GM19463 (cell line): ENCODE measurements at regions not wholly inside any gene's neighbourhood (a gene's known extent, or its start where the extent isn't known, plus 50 kb on each side); places are given as distances from the start of the nearest gene placed in this dataset.
"Not testable (repeated sequence)": the region's sequence is repeated elsewhere in the genome, so short reads cannot be mapped to it uniquely, and the experiment has no call there.

Source experiments
- ATAC-seq: cut with Tn5 transposase; IDR thresholded peaks from one replicate; pipeline ENCODE4 v1.9.1; 2021; ENCODE audit warnings: mild to moderate bottlenecking, moderate library complexity; ENCODE audit not compliant: unreplicated experiment

GRCh38 chr14:22175278-22175558, 413.8 kb downstream of the DAD1 start:
- not testable (repeated sequence) for ATAC-seq

- no peak for ATAC-seq
Observed at GRCh38 chr14:22174412-22175277, 414.4 kb downstream of the DAD1 start.

- ATAC-seq: no peak
Observed at GRCh38 chr14:22168092-22168955, 420.7 kb downstream of the DAD1 start.

GRCh38 chr14:22164616-22165015, 424.4 kb downstream of the DAD1 start:
- ATAC-seq: no peak

GRCh38 chr14:22163051-22163450, 426.0 kb downstream of the DAD1 start:
- ATAC-seq: no peak

- ATAC-seq: no peak
Observed at GRCh38 chr14:22159957-22160356, 429.1 kb downstream of the DAD1 start.

- no peak for ATAC-seq
Observed at GRCh38 chr14:22159099-22159498, 429.9 kb downstream of the DAD1 start.

GRCh38 chr14:22158560-22158959, 430.5 kb downstream of the DAD1 start:
- no peak for ATAC-seq

- no peak for ATAC-seq
Observed at GRCh38 chr14:22155571-22155970, 433.5 kb downstream of the DAD1 start.

GRCh38 chr14:22152903-22153302, 436.1 kb downstream of the DAD1 start:
- ATAC-seq: no peak

- ATAC-seq: no peak
Observed at GRCh38 chr14:22152161-22152870, 436.7 kb downstream of the DAD1 start.

- ATAC-seq: no peak
Observed at GRCh38 chr14:22151121-22151520, 437.9 kb downstream of the DAD1 start.

- ATAC-seq: no peak
Observed at GRCh38 chr14:22149058-22149457, 440.0 kb downstream of the DAD1 start.

- ATAC-seq: no peak
Observed at GRCh38 chr14:22147716-22148115, 441.3 kb downstream of the DAD1 start.

GRCh38 chr14:22143363-22143762, 445.7 kb downstream of the DAD1 start:
- no peak for ATAC-seq

GRCh38 chr14:22140633-22141032, 448.4 kb downstream of the DAD1 start:
- no peak for ATAC-seq

GRCh38 chr14:22131749-22132476, 457.1 kb downstream of the DAD1 start:
- ATAC-seq: no peak

GRCh38 chr14:22124073-22124613, 450.5 kb upstream of the OR4E1 start:
- ATAC-seq: no peak

- ATAC-seq: no peak
Observed at GRCh38 chr14:22122829-22123560, 449.4 kb upstream of the OR4E1 start.
